BE2C (cell line): ENCODE measurements at regions not wholly inside any gene's neighbourhood (a gene's known extent, or its start where the extent isn't known, plus 50 kb on each side); places are given as distances from the start of the nearest gene placed in this dataset.

Experiments used
- DNase-seq: peaks from one replicate; pipeline ENCODE4 v3.0.0-alpha.2; 2020
- H3K27me3 ChIP-seq: fragments of 250-450 bp; sonication (Bioruptor Pico); 2 replicates; pipeline ENCODE4 v1.5.1; 2020; ENCODE audit warnings: mild to moderate bottlenecking
- H3K36me3 ChIP-seq: fragments of 250-450 bp; sonication (Bioruptor Pico); 2 replicates; pipeline ENCODE4 v1.5.1; 2020; ENCODE audit warnings: mild to moderate bottlenecking
- H3K4me1 ChIP-seq: fragments of 250-450 bp; sonication (Bioruptor Pico); 2 replicates; pipeline ENCODE4 v1.5.1; 2020
- H3K4me3 ChIP-seq: 2 replicates; pipeline ENCODE4 v1.5.1; 2011; ENCODE audit warnings: low read depth, low read length
- H3K9me3 ChIP-seq: fragments of 250-450 bp; sonication (Bioruptor Pico); 2 replicates; pipeline ENCODE4 v1.5.1; 2020
- TF ChIP-seq, protein P1 (sequence below): IDR thresholded peaks from 2 replicates; pipeline ENCODE4 v1.5.1; 2012; ENCODE audit warnings: mild to moderate bottlenecking, low read depth, low read length

DNA sequence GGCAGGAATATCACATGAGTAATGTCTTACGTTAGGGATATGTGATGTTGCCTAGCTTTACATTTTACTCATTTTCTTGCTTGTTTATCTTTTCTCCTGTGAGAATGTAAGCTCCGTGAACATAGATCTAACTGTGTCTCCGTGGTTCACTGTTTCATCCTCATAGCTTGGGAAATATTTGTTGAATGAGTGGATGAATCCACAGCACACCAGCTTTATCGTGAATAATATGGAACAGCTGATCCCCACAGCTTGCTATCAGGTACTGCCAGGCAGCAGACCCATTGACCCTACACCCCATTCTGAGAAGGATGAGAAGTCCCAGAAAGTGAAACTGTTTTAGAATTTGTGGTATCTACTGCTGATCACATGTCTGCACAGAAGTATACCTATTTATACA, 106.8 kb upstream of the FBN2 start:
- Histone ChIP-seq H3K4me3 (no peak overlapping the region), H3K36me3 (no peaks in the 10 kb centered on the region), H3K9me3 (no peaks in the 10 kb centered on the region), H3K27me3 (no peaks in the 10 kb centered on the region), H3K4me1 (no peaks in the 10 kb centered on the region)
- TF ChIP-seq, protein P1, sequence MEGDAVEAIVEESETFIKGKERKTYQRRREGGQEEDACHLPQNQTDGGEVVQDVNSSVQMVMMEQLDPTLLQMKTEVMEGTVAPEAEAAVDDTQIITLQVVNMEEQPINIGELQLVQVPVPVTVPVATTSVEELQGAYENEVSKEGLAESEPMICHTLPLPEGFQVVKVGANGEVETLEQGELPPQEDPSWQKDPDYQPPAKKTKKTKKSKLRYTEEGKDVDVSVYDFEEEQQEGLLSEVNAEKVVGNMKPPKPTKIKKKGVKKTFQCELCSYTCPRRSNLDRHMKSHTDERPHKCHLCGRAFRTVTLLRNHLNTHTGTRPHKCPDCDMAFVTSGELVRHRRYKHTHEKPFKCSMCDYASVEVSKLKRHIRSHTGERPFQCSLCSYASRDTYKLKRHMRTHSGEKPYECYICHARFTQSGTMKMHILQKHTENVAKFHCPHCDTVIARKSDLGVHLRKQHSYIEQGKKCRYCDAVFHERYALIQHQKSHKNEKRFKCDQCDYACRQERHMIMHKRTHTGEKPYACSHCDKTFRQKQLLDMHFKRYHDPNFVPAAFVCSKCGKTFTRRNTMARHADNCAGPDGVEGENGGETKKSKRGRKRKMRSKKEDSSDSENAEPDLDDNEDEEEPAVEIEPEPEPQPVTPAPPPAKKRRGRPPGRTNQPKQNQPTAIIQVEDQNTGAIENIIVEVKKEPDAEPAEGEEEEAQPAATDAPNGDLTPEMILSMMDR, result no peak
- no peak for DNase-seq

DNA sequence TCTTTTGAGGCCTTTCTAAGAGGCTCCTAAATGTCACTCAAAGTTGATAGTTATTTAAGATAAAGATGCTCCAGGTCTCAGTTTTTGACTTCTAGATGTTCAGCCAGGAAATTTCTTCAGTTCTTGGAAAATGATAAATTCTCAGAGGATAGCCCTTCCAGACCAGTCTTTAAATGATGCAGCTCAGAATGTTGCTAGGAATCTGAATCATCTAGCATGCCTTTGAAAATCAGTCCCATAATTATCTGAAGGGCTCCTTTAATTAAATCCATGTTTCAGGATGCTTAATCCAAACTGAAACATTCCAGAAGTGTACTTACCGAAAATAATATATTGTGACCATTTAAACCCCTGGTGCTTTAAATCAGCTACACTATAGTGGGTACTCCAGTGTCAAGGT, 107.5 kb upstream of the FBN2 start:
- no peaks in the 10 kb centered on the region for H3K27me3 ChIP-seq
- H3K36me3 ChIP-seq, result no peaks in the 10 kb centered on the region
- no peak for DNase-seq
- TF ChIP-seq, protein P1, result no peak
- no peaks in the 10 kb centered on the region for H3K4me1 ChIP-seq
- H3K4me3 ChIP-seq, result no peak overlapping the region
- H3K9me3 ChIP-seq, result no peaks in the 10 kb centered on the region

DNA sequence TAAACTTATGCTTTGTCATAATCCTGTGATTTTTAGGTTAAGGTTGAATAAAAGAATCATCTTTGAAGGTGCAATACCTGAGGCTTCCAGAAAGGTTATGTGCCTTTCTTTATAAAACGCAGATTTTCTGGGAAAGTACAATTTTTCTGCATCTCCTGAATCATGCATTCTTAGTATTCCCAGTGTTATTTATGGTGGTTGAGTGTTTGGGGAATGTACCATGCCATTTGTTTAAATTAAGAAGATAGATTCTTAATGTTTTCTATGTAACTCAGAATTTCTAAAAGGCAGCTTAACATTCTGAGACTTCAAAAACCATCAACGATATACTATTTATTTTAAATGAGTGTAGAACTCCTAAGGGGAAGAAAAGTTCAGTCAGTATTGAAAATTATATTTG, 108.1 kb upstream of the FBN2 start:
- no peaks in the 10 kb centered on the region for H3K27me3 ChIP-seq
- no peaks in the 10 kb centered on the region for H3K36me3 ChIP-seq
- TF ChIP-seq, protein P1, result no peak
- no peak for DNase-seq
- no peaks in the 10 kb centered on the region for H3K4me1 ChIP-seq
- no peak overlapping the region for H3K4me3 ChIP-seq
- H3K9me3 ChIP-seq, result no peaks in the 10 kb centered on the region

DNA sequence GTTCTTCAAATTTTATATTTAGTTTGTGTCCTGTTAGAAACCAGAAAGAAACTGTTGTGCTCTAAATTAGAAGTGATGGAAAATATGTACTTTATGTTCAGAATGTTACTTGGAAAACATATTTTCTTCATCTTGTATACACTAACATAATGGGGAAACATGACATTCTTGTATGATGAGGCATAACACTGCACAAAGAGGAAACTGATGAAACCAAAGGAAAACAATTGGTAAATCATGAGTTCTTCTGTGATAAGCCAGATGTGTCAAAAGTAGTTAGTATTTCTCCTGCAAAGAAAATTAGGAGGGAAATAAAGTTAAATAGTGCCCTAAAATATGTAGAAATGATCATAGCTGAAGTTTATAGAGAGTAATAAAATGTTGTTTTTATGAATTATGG, 111.1 kb upstream of the FBN2 start:
- no peaks in the 10 kb centered on the region for H3K36me3 ChIP-seq
- no peaks in the 10 kb centered on the region for H3K9me3 ChIP-seq
- TF ChIP-seq, protein P1, result no peak
- no peak for DNase-seq
- no peak overlapping the region for H3K4me3 ChIP-seq
- H3K4me1 ChIP-seq, result no peaks in the 10 kb centered on the region
- H3K27me3 ChIP-seq, result no peaks in the 10 kb centered on the region

DNA sequence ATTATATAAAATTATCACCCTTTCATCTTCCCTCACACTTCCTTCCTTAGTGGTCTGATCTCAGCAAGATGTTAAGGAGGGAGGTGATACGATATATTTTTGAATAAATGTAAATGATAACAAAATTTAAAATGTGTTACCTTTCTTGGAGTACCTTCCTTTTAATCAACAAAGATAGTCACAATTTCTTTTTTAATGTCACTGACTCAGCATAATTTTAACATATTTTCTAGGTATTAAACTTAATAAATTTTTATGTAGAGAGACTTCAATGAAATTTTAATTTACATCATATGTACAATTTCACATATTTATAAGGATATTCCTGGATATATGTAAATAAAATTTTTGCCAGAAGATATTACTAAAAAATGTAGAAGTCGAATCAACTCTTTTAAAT, 125.0 kb upstream of the FBN2 start:
- no peak overlapping the region for H3K4me3 ChIP-seq
- no peak for DNase-seq
- no peaks in the 10 kb centered on the region for H3K36me3 ChIP-seq
- H3K27me3 ChIP-seq, result no peaks in the 10 kb centered on the region
- H3K4me1 ChIP-seq, result no peaks in the 10 kb centered on the region
- TF ChIP-seq, protein P1, result no peak
- H3K9me3 ChIP-seq, result no peaks in the 10 kb centered on the region

DNA sequence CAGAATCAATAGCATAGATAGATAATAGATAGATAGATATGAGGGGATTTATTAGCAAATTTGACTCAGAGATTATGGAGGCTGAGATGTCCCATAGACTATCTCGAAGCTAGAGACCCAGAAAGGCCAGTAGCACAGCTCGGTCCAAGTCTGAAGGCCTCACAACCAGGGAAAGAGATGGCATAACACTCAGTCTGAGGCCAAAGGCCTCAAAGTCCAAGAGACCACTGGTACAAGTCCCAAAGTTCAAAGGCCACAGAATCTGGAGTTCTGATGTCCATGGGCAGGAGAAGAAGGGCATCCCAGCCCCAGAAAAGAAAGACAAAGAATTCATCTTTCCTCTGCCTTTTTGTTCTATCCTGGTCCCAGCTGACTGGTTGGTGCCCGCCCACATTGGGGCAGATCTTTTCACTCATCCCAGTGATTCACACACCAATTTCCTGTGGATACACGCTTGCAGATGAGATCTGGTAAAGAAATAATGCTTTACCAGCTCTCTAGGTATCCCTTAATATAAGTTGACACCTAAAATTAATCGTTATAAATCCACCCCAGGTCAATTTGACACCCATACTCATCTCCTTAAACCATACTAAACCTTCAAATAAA, 127.8 kb upstream of the FBN2 start:
- DNase-seq, result no peak
- no peaks in the 10 kb centered on the region for H3K36me3 ChIP-seq
- H3K4me3 ChIP-seq, result no peak overlapping the region
- H3K9me3 ChIP-seq, result no peaks in the 10 kb centered on the region
- no peaks in the 10 kb centered on the region for H3K27me3 ChIP-seq
- H3K4me1 ChIP-seq, result no peaks in the 10 kb centered on the region
- TF ChIP-seq, protein P1, result no peak
